HUDEP-2 (cell line): ENCODE measurements at regions not wholly inside any gene's neighbourhood (a gene's known extent, or its start where the extent isn't known, plus 50 kb on each side); places are given as distances from the start of the nearest gene placed in this dataset.

Source experiments
- DNase-seq, 76 experiments: peaks; one replicate each; lab custom pipeline; 2025; ENCODE audit not compliant: unreplicated experiment in 76 of 76; lab: John Stamatoyannopoulos, UW

- DNase-seq, result no peak
Observed at GRCh38 chr3:64825404-64826120, 137.8 kb upstream of the ADAMTS9 start.

GRCh38 chr3:64824394-64824909, 136.7 kb upstream of the ADAMTS9 start:
- DNase-seq, result no peak

GRCh38 chr3:64818196-64818595, 130.4 kb upstream of the ADAMTS9 start:
- DNase-seq, result no peak

- no peak for DNase-seq
Observed at GRCh38 chr3:64816355-64816754, 128.6 kb upstream of the ADAMTS9 start.

- DNase-seq, result no peak
Observed at GRCh38 chr3:64815789-64816188, 128.0 kb upstream of the ADAMTS9 start.

GRCh38 chr3:64815195-64815631, 127.4 kb upstream of the ADAMTS9 start:
- DNase-seq, result no peak

- DNase-seq, result no peak
Observed at GRCh38 chr3:64814351-64814750, 126.6 kb upstream of the ADAMTS9 start.

- DNase-seq, result no peak
Observed at GRCh38 chr3:64813326-64813725, 125.5 kb upstream of the ADAMTS9 start.

GRCh38 chr3:64809086-64809485, 121.3 kb upstream of the ADAMTS9 start:
- no peak for DNase-seq

- no peak for DNase-seq
Observed at GRCh38 chr3:64808061-64808460, 120.3 kb upstream of the ADAMTS9 start.

GRCh38 chr3:64806668-64807605, 119.1 kb upstream of the ADAMTS9 start:
- DNase-seq, result no peak

- DNase-seq, result no peak
Observed at GRCh38 chr3:64805978-64806377, 118.2 kb upstream of the ADAMTS9 start.

GRCh38 chr3:64805248-64805647, 117.4 kb upstream of the ADAMTS9 start:
- DNase-seq, result no peak

GRCh38 chr3:64803469-64803868, 115.7 kb upstream of the ADAMTS9 start:
- DNase-seq, result no peak

- no peak for DNase-seq
Observed at GRCh38 chr3:64802460-64802859, 114.7 kb upstream of the ADAMTS9 start.

- no peak for DNase-seq
Observed at GRCh38 chr3:64801856-64802255, 114.1 kb upstream of the ADAMTS9 start.

GRCh38 chr3:64799606-64800005, 111.8 kb upstream of the ADAMTS9 start:
- no peak for DNase-seq

- no peak for DNase-seq
Observed at GRCh38 chr3:64798316-64798715, 110.5 kb upstream of the ADAMTS9 start.

- DNase-seq, result no peak
Observed at GRCh38 chr3:64796607-64797399, 109.0 kb upstream of the ADAMTS9 start.

- DNase-seq, result no peak
Observed at GRCh38 chr3:64792445-64792844, 104.6 kb upstream of the ADAMTS9 start.

GRCh38 chr3:64789111-64789510, 101.3 kb upstream of the ADAMTS9 start:
- no peak for DNase-seq
